ENCODE measurements at regions not wholly inside any gene's neighbourhood (a gene's known extent, or its start where the extent isn't known, plus 50 kb on each side); places are given as distances from the start of the nearest gene placed in this dataset.

GRCh38 chr1:30545365-30545764 is 178.0 kb downstream of the MATN1 start:
- DNase-seq: no peak
- H3K9me3 ChIP-seq: no peaks in the 10 kb centered on the region
- no peak for TF ChIP-seq CTCF (IDR thresholded peaks at IDR 0.05)
- H3K27me3 ChIP-seq: peaks cover 0 to 8% of the 10 kb centered on the region in 2 donors
- intact Hi-C loops (cut with DNase I; ENCODE audit: low total_unique reads): no loop called here
- H3K27ac ChIP-seq: no peak overlapping the region
- H3K4me3 ChIP-seq: no peak overlapping the region
- H3K4me1 ChIP-seq: no peaks in the 10 kb centered on the region
- H3K36me3 ChIP-seq: no peaks in the 10 kb centered on the region

DNA sequence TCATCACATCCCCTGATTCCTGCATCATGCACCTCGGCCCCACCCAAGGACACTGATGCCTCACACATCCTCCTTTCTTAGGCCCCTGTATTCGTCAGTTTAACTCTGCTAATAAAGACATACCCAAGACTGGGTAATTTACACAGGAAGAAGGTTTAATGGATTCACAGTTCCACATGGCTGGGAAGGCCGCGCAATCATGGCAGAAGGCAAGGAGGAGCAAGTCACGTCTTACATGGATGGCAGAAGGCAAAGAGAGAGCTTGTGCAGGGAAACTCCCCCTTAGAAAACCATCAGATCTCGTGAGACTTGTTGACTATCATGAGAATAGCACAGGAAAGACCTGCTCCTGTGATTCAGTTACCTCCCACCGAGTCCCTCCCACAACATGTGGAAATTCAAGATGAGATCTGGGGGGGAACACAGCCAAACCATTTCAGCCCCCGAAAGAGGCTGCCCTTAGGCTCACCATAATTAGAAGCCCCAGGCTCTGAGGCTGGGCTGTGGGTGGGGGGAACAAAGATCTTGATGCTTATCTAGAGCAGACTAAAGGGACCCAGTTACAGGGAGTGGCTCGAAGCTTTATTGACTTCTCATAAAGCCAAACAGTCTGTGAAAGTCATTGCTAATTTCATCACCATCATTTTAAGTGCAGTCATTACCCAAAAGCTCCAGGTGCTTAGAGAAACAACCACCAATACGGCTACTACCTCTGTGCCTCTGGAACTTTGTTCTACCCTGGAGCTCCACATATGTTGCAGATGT is 181.5 kb downstream of the MATN1 start:
- no peaks in the 10 kb centered on the region for H3K4me1 ChIP-seq
- intact Hi-C loops (cut with DNase I; ENCODE audit: low total_unique reads): no loop called here
- H3K27me3 ChIP-seq: peaks cover 0 to 8% of the 10 kb centered on the region in 2 donors
- no peak for DNase-seq
- no peak for TF ChIP-seq CTCF (IDR thresholded peaks at IDR 0.05)
- no peak overlapping the region for H3K27ac ChIP-seq
- H3K36me3 ChIP-seq: no peaks in the 10 kb centered on the region
- no peak overlapping the region for H3K4me3 ChIP-seq
- no peaks in the 10 kb centered on the region for H3K9me3 ChIP-seq

DNA sequence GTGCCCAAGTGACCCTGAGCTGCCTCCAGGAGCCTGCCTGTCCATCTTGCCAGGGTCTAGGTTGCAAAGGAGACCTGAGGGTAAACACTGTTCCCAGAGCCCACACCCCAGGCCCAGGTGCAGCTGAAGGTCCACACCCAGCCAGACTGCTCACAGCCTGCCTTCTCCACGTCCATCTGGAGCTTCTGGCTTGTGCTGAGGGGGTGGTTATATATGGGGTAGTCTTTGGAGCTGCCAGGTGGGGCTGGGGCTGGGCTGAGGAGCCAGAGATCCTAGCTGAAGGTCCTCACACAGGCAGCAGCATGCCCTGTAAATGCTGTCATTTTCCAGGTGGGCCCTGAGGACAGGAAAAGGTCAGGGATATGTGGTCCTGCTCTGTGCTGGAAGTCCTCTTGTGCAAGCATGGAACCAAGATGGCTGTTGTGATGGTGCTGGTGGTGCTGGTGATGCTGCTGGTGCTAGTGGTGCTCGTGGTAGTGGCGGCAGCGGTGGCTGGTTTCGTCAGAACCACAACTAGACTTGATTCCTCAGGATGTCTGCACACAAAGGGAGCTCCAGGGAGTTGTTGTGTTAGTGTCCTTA is 182.7 kb downstream of the MATN1 start:
- no peaks in the 10 kb centered on the region for H3K4me1 ChIP-seq
- H3K36me3 ChIP-seq: no peaks in the 10 kb centered on the region
- intact Hi-C loops (cut with DNase I; ENCODE audit: low total_unique reads): no loop called here
- H3K27me3 ChIP-seq: peaks cover 0 to 8% of the 10 kb centered on the region in 2 donors
- TF ChIP-seq CTCF (IDR thresholded peaks at IDR 0.05): no peak
- H3K27ac ChIP-seq: no peak overlapping the region
- H3K9me3 ChIP-seq: no peaks in the 10 kb centered on the region
- H3K4me3 ChIP-seq: no peak overlapping the region
- no peak for DNase-seq

DNA sequence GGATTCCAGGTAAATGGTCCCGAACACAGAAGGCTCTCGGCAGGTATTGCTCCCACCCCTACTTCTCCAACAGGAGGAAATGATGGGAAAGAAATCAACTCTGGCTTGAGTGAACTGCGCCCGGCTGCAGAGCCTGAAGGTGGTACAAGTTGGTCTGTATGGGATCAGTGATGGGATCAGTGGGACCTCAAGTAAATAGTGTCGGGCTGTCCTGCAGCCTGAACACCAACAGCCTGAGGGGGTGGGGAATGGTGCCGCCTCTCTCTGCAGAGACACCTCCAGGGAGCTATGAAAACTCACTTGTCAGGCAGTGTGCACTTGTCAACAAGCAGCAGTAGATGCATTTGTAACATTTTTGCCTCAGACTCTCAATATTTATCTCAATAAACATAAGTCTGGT is 183.5 kb downstream of the MATN1 start:
- Histone ChIP-seq H3K4me1 (no peaks in the 10 kb centered on the region), H3K36me3 (no peaks in the 10 kb centered on the region), H3K9me3 (no peaks in the 10 kb centered on the region), H3K27ac (no peak overlapping the region), H3K4me3 (no peak overlapping the region), H3K27me3 (peaks cover 0 to 8% of the 10 kb centered on the region in 2 donors)
- no peak for TF ChIP-seq CTCF (IDR thresholded peaks at IDR 0.05)
- no peak for DNase-seq
- intact Hi-C loops (cut with DNase I; ENCODE audit: low total_unique reads): no loop called here

DNA sequence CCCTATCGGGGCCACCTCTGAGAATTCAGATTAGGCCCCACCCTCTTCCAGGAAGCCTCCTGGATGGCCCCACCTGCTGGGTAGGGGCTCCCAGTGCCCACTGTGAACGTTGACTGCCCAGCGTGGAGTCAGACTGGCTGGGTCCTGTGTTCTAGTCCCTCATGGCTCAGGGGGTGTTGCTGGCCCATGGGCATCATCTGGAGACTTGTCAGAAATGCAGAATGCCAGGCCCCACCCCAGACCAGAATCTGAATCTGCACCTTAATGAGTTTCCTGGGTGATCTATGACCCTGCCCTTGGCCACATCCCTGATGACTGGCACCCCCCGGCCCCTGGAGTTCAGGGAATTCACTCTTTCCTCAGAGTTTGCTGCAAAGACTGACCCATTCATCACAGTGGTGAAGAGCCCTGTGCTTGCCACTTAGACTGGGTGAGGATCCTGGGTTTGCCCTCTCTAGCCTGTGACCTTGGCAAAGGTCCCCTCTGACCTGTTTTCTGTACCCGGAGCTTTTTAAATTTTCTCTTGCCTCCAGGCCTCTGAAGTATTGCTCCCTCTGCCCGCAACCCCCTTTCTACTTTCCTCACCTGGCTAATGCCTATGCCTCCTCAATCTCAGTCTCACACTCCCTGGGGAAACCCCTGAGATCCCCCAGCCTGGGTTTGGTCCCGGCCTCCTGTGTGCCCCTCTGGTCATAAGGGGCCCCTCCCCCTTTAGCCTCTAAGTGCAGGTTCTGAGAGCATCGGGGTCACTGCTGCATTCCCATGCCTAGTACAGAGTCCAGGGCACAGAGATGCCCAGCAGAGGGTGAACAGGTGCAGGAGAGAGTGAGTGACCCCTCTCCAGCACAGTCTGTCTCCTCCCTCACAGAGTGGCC is 184.2 kb downstream of the MATN1 start:
- Histone ChIP-seq H3K27ac (no peak overlapping the region), H3K27me3 (peaks cover 0 to 10% of the 10 kb centered on the region in 2 donors), H3K36me3 (no peaks in the 10 kb centered on the region), H3K4me1 (no peaks in the 10 kb centered on the region), H3K9me3 (no peaks in the 10 kb centered on the region), H3K4me3 (no peak overlapping the region)
- intact Hi-C loops (cut with DNase I; ENCODE audit: low total_unique reads): no loop called here
- no peak for DNase-seq
- no peak for TF ChIP-seq CTCF (IDR thresholded peaks at IDR 0.05)

Measured in tibial artery (tissue), 4 donors.